A549 (cell line): ENCODE measurements at regions not wholly inside any gene's neighbourhood (a gene's known extent, or its start where the extent isn't known, plus 50 kb on each side); places are given as distances from the start of the nearest gene placed in this dataset.

ENCODE experiments used
- ATAC-seq, 2 experiments: fragments of 200-7000 bp in 1 of 2; fragments of >200 bp in 1 of 2; cut with Nextera tagmentation in 1 of 2; cut with Tn5 transposase in 1 of 2; 3 replicates each; pipeline versions ENCODE4 v1.8.0 to v1.9.1; 2018 to 2020; ENCODE audit warnings: mild to moderate bottlenecking in 1 of 2, moderate library complexity in 1 of 2
- CTCF ChIA-PET: fragments of 300-600 bp; sonication (Branson Sonifier 250); formaldehyde crosslinking; extraction: SDS; loops from one replicate; lab custom pipeline; 2021; ENCODE audit warnings: antibody characterized with exemption, inconsistent platforms; lab: Yijun Ruan, JAX
- POLR2A ChIA-PET: fragments of 350-600 bp; formaldehyde crosslinking; extraction: SDS; loops from one replicate; lab custom pipeline; 2021; ENCODE audit warnings: antibody characterized with exemption, inconsistent platforms; lab: Yijun Ruan, JAX
- DNase-seq, 2 experiments: peaks; one replicate each; pipeline versions ENCODE4 v3.0.0 to v3.0.0-alpha.2; 2011 to 2016; ENCODE audit warnings: low read depth in 1 of 2, low spot score in 1 of 2
- FAIRE-seq: peaks from 2 replicates; lab custom pipeline; 2011; peaks lifted over from hg19 to GRCh38; lab: Jason Lieb, UNC
- H3K27ac ChIP-seq, 2 experiments: fragments of >200 bp; sonication (Bioruptor Twin); formaldehyde crosslinking; 3 replicates each; pipeline ENCODE4 v1.5.1; 2016 to 2017
- H3K4me1 ChIP-seq: fragments of >200 bp; sonication (Bioruptor Twin); formaldehyde crosslinking; 3 replicates; pipeline ENCODE4 v1.6.1; 2016
- H3K4me2 ChIP-seq: fragments of >200 bp; sonication (Bioruptor Twin); formaldehyde crosslinking; 3 replicates; pipeline ENCODE4 v1.6.1; 2016
- H3K4me3 ChIP-seq: fragments of >200 bp; sonication (Bioruptor Twin); formaldehyde crosslinking; 3 replicates; pipeline ENCODE4 v1.5.1; 2016
- H3K9me3 ChIP-seq: fragments of >200 bp; sonication (Bioruptor Twin); formaldehyde crosslinking; 3 replicates; pipeline ENCODE4 v1.6.1; 2016
- BHLHE40 ChIP-seq: IDR thresholded peaks from 2 replicates; pipeline ENCODE4 v1.6.1; 2012; ENCODE audit warnings: low read depth, low read length, inconsistent platforms
- CBX2 ChIP-seq: fragments of 200-600 bp; sonication (generic); IDR thresholded peaks from 2 replicates; pipeline ENCODE4 v1.6.1; 2016; ENCODE audit warnings: low read depth, mild to moderate bottlenecking, borderline replicate concordance
- CBX8 ChIP-seq: fragments of 200-600 bp; sonication (generic); IDR thresholded peaks from 2 replicates; pipeline ENCODE4 v1.6.1; 2016
- CEBPB ChIP-seq, 2 experiments: fragments of >200 bp in 1 of 2; sonication (Bioruptor Twin) in 1 of 2; formaldehyde crosslinking in 1 of 2; IDR thresholded peaks; 2 replicates each; pipeline ENCODE4 v1.6.1; 2012 to 2016
- EHF ChIP-seq: fragments of 250-450 bp; sonication (Bioruptor Pico); IDR thresholded peaks from 2 replicates; pipeline ENCODE4 v1.5.0; 2020; ENCODE audit warnings: mild to moderate bottlenecking
- EHMT2 ChIP-seq: fragments of 200-600 bp; sonication (generic); IDR thresholded peaks from 2 replicates; pipeline ENCODE4 v1.6.1; 2016; ENCODE audit warnings: antibody characterized with exemption, low read depth, mild to moderate bottlenecking, moderate library complexity
- ELK1 ChIP-seq: fragments of 150-350 bp; IDR thresholded peaks from 2 replicates; pipeline ENCODE4 v1.6.1; 2014; ENCODE audit warnings: low read depth, mild to moderate bottlenecking, low read length
- HDAC2 ChIP-seq: fragments of 200-600 bp; sonication (generic); IDR thresholded peaks from 2 replicates; pipeline ENCODE4 v1.6.1; 2016
- HES2 ChIP-seq: fragments of >200 bp; sonication (Bioruptor Twin); formaldehyde crosslinking; IDR thresholded peaks from 2 replicates; pipeline ENCODE4 v1.6.1; 2016
- HMGXB4 ChIP-seq: fragments of 250-450 bp; sonication (Bioruptor Pico); IDR thresholded peaks from 2 replicates; pipeline ENCODE4 v1.5.0; 2021; ENCODE audit warnings: mild to moderate bottlenecking, moderate library complexity, borderline replicate concordance
- HOXA7 ChIP-seq: fragments of 250-450 bp; sonication (Bioruptor Pico); IDR thresholded peaks from 2 replicates; pipeline ENCODE4 v1.5.0; 2020; ENCODE audit warnings: mild to moderate bottlenecking, moderate library complexity
- HOXB5 ChIP-seq: fragments of 250-450 bp; sonication (Bioruptor Pico); IDR thresholded peaks from 2 replicates; pipeline ENCODE4 v1.5.0; 2020; ENCODE audit warnings: mild to moderate bottlenecking, moderate library complexity
- JUNB ChIP-seq: fragments of >200 bp; sonication (Bioruptor Twin); formaldehyde crosslinking; IDR thresholded peaks from 2 replicates; pipeline ENCODE4 v1.6.1; 2016
- NFE2L2 ChIP-seq: fragments of 150-350 bp; conservative IDR thresholded peaks from 2 replicates; pipeline ENCODE4 v1.6.1; 2014; ENCODE audit warnings: low read length
- NPAS2 ChIP-seq: fragments of 250-450 bp; sonication (Bioruptor Pico); IDR thresholded peaks from 2 replicates; pipeline ENCODE4 v1.8.0; 2022; ENCODE audit warnings: mild to moderate bottlenecking, moderate library complexity, borderline replicate concordance
- PHF8 ChIP-seq: fragments of 200-600 bp; sonication (generic); IDR thresholded peaks from 2 replicates; pipeline ENCODE4 v1.6.1; 2016; ENCODE audit warnings: low read depth, mild to moderate bottlenecking, antibody characterized with exemption, moderate library complexity, borderline replicate concordance
- POLR2A ChIP-seq: IDR thresholded peaks from 2 replicates; pipeline ENCODE4 v1.6.1; 2012; ENCODE audit warnings: mild to moderate bottlenecking, low read length
- RAD21 ChIP-seq, 2 experiments: fragments of >200 bp in 1 of 2; sonication (Bioruptor Twin) in 1 of 2; formaldehyde crosslinking in 1 of 2; IDR thresholded peaks in 1 of 2; conservative IDR thresholded peaks in 1 of 2; 2 replicates in 1 of 2; 3 replicates in 1 of 2; pipeline ENCODE4 v1.6.1; 2012 to 2018; ENCODE audit warnings: inconsistent platforms in 1 of 2
- RARB ChIP-seq: fragments of 250-450 bp; sonication (Bioruptor Pico); IDR thresholded peaks from 2 replicates; pipeline ENCODE4 v1.8.0; 2021; ENCODE audit warnings: mild to moderate bottlenecking, moderate library complexity
- RCOR1 ChIP-seq: fragments of 150-350 bp; IDR thresholded peaks from 2 replicates; pipeline ENCODE4 v1.6.1; 2014; ENCODE audit warnings: antibody characterized with exemption, low read length, low read depth
- RFX5 ChIP-seq: fragments of 450-650 bp; IDR thresholded peaks from 2 replicates; pipeline ENCODE4 v1.7.1; 2014; ENCODE audit warnings: antibody characterized with exemption, mild to moderate bottlenecking, moderate library complexity
- SMC3 ChIP-seq: fragments of >200 bp; sonication (Bioruptor Twin); formaldehyde crosslinking; IDR thresholded peaks from 3 replicates; pipeline ENCODE4 v1.6.1; 2018; ENCODE audit warnings: inconsistent platforms
- SREBF2 ChIP-seq: fragments of 450-650 bp; IDR thresholded peaks from 2 replicates; pipeline ENCODE4 v1.6.1; 2014; ENCODE audit warnings: mild to moderate bottlenecking, moderate library complexity
- TP53 ChIP-seq: fragments of 250-450 bp; sonication (Bioruptor Pico); IDR thresholded peaks from 2 replicates; pipeline ENCODE4 v1.5.0; 2021; ENCODE audit warnings: mild to moderate bottlenecking, moderate library complexity
- ZC3H11A ChIP-seq: fragments of 450-650 bp; IDR thresholded peaks from 2 replicates; pipeline ENCODE4 v1.6.1; 2014; ENCODE audit warnings: antibody characterized with exemption, mild to moderate bottlenecking
- ZNF302 ChIP-seq: fragments of 250-450 bp; sonication (Bioruptor Pico); IDR thresholded peaks from 2 replicates; pipeline ENCODE4 v1.9.0; 2021; ENCODE audit warnings: inconsistent platforms, mild to moderate bottlenecking, moderate library complexity
- WGBS: methylation state at CpG from one replicate; pipeline ENCODE4 v1.1.6; 2017; ENCODE audit errors: missing lambda C conversion rate; 5-methylcytosine and 5-hydroxymethylcytosine counted together
- TF ChIP-seq, protein P1 (sequence below): fragments of 200-600 bp; sonication (generic); IDR thresholded peaks from 2 replicates; pipeline ENCODE4 v1.6.1; 2016; ENCODE audit warnings: antibody characterized with exemption, mild to moderate bottlenecking, moderate library complexity
- TF ChIP-seq, protein P2 (sequence below): IDR thresholded peaks from 2 replicates; pipeline ENCODE4 v1.6.1; 2012

GRCh38 chr2:180570864-180571263, 409.5 kb upstream of the UBE2E3 start:
- no peak overlapping the region for H3K4me2 ChIP-seq
- TF ChIP-seq ZNF302 (CRISPR knock-in tag) (no peak), EHF (CRISPR knock-in tag) (no peak), CBX8 (no peak), EHMT2 (no peak), SMC3 (no peak), HES2 (no peak), RARB (CRISPR knock-in tag) (no peak), RAD21 (conservative IDR thresholded peaks at IDR 0.05 in 1 of 2, IDR thresholded peaks at IDR 0.05 in 1 of 2) (no peak), ELK1 (no peak), PHF8 (no peak), NPAS2 (no peak), HOXA7 (CRISPR knock-in tag) (no peak), HOXB5 (CRISPR knock-in tag) (no peak), NFE2L2 (no peak), CBX2 (no peak), HDAC2 (no peak), HMGXB4 (CRISPR knock-in tag) (no peak)
- TF ChIP-seq, protein P1, sequence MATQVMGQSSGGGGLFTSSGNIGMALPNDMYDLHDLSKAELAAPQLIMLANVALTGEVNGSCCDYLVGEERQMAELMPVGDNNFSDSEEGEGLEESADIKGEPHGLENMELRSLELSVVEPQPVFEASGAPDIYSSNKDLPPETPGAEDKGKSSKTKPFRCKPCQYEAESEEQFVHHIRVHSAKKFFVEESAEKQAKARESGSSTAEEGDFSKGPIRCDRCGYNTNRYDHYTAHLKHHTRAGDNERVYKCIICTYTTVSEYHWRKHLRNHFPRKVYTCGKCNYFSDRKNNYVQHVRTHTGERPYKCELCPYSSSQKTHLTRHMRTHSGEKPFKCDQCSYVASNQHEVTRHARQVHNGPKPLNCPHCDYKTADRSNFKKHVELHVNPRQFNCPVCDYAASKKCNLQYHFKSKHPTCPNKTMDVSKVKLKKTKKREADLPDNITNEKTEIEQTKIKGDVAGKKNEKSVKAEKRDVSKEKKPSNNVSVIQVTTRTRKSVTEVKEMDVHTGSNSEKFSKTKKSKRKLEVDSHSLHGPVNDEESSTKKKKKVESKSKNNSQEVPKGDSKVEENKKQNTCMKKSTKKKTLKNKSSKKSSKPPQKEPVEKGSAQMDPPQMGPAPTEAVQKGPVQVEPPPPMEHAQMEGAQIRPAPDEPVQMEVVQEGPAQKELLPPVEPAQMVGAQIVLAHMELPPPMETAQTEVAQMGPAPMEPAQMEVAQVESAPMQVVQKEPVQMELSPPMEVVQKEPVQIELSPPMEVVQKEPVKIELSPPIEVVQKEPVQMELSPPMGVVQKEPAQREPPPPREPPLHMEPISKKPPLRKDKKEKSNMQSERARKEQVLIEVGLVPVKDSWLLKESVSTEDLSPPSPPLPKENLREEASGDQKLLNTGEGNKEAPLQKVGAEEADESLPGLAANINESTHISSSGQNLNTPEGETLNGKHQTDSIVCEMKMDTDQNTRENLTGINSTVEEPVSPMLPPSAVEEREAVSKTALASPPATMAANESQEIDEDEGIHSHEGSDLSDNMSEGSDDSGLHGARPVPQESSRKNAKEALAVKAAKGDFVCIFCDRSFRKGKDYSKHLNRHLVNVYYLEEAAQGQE: no peak
- no peak for ATAC-seq
- peaks cover 7% of the 10 kb centered on the region; the same call in 1 of the 3 replicates for H3K4me1 ChIP-seq
- ChIA-PET CTCF (no interaction called here), POLR2A (no interaction called here)
- 95% methylated on average over 3 of the region's 3 CpGs for WGBS
- no peaks in the 10 kb centered on the region for H3K9me3 ChIP-seq
- FAIRE-seq: no peak
- no peak overlapping the region for H3K4me3 ChIP-seq
- no peak overlapping the region for H3K27ac ChIP-seq
- DNase-seq: no peak

- no peak for ATAC-seq
- TF ChIP-seq, protein P2, sequence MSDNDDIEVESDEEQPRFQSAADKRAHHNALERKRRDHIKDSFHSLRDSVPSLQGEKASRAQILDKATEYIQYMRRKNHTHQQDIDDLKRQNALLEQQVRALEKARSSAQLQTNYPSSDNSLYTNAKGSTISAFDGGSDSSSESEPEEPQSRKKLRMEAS: no peak
- TF ChIP-seq BHLHE40 (no peak), RAD21 (conservative IDR thresholded peaks at IDR 0.05 in 1 of 2, IDR thresholded peaks at IDR 0.05 in 1 of 2) (no peak), SREBF2 (no peak), EHMT2 (no peak), JUNB (no peak), CEBPB (IDR thresholded peaks at IDR 0.05) (no peak), HMGXB4 (CRISPR knock-in tag) (no peak), ZC3H11A (no peak), POLR2A (no peak), NPAS2 (no peak), RCOR1 (no peak), TP53 (CRISPR knock-in tag) (no peak), RFX5 (no peak)
- TF ChIP-seq, all 56 proteins: peak for 0
- ChIA-PET POLR2A (no interaction called here), CTCF (no interaction called here)
- DNase-seq: no peak
- no peaks in the 10 kb centered on the region for H3K9me3 ChIP-seq
- H3K4me2 ChIP-seq: no peak overlapping the region
- H3K27ac ChIP-seq: no peak overlapping the region
- WGBS: 94% methylated on average over 2 of the region's 2 CpGs
- H3K4me3 ChIP-seq: no peak overlapping the region
- no peak for FAIRE-seq
- H3K4me1 ChIP-seq: no peaks in the 10 kb centered on the region
These were observed 416.4 kb upstream of the UBE2E3 start for GRCh38 chr2:180564051-180564450.
